ENCODE measurements at regions not wholly inside any gene's neighbourhood (a gene's known extent, or its start where the extent isn't known, plus 50 kb on each side); places are given as distances from the start of the nearest gene placed in this dataset.

DNA sequence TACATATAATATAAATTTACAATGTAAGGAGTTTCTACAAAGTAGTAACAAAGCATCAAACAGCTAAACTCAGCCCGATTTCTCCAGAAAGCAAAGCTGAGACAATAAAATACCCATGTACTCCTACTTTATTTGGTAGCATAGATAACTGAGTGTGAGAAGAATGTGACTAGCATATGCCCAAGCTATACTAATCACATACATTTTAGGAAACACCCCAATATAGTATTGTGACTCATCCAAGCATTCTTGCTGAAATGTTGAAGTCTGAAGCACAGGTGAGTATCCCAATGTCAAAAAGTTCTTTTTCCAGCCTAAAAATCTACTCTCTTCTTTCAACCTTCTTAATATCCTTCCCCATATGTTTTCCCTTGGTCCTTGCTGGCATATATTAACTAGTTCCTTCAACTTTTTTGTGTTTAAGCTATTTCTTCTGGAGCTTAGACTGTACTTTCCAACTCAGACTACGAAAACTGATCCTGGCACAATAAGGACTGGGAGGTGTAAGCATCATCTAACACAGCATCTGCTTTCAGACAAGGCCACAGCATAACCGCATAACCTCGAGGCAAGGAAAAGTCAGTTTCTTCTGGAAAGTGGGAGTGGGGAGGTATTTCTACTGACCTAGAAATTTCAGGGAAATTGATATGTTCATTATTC is 163.0 kb upstream of the RNPC3 start:
- Histone ChIP-seq H3K9me3 (ENCODE audit: control insufficient read depth, low read length) (no peaks in the 10 kb centered on the region), H3K27me3 (ENCODE audit: control insufficient read depth, insufficient read depth, low read length, poor library complexity, severe bottlenecking) (no peaks in the 10 kb centered on the region), H3K27ac (ENCODE audit: insufficient read depth, low read depth, low read length, poor library complexity, severe bottlenecking) (no peak overlapping the region), H3K4me1 (ENCODE audit: control insufficient read depth, insufficient read depth, low read length) (no peaks in the 10 kb centered on the region), H3K36me3 (ENCODE audit: control insufficient read depth, insufficient read depth, low read length) (no peaks in the 10 kb centered on the region), H3K4me3 (ENCODE audit: insufficient read depth, low read depth, low read length) (no peak overlapping the region)
- 93 to 96% methylated on average over 3 of the region's 4 CpGs for WGBS, 2 experiments

- Histone ChIP-seq H3K9me3 (ENCODE audit: control insufficient read depth, low read length) (no peaks in the 10 kb centered on the region), H3K27me3 (ENCODE audit: control insufficient read depth, insufficient read depth, low read length, poor library complexity, severe bottlenecking) (no peaks in the 10 kb centered on the region), H3K4me1 (ENCODE audit: control insufficient read depth, insufficient read depth, low read length) (no peaks in the 10 kb centered on the region), H3K27ac (ENCODE audit: insufficient read depth, low read depth, low read length, poor library complexity, severe bottlenecking) (no peak overlapping the region), H3K4me3 (ENCODE audit: insufficient read depth, low read depth, low read length) (no peak overlapping the region), H3K36me3 (ENCODE audit: control insufficient read depth, insufficient read depth, low read length) (no peaks in the 10 kb centered on the region)
- 88% methylated on average over 1 of the region's 1 CpG; no CpG with 5 or more reads in 1 of the 2 experiments for WGBS, 2 experiments
These were observed 172.1 kb upstream of the RNPC3 start for GRCh38 chr1:103353391-103353790.

DNA sequence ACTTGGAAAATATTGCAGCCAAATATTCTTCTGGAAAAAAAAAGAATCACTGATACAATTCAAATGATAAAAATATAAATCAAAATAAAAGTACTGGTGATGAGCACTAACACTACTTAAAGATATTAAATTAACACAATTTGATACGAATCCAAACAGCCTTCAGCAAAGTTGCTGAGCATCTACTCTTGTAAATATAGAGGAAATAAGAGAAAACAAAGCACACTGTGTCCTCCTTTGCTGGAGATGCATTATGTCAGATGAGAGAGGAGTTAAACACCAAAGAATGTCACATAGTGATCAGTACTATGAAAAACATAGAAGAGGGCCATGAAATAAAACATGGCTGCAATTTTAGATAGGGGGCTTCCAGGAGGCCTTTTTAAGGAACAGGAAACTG is 177.4 kb upstream of the RNPC3 start:
- no peaks in the 10 kb centered on the region for H3K27me3 ChIP-seq (ENCODE audit: control insufficient read depth, insufficient read depth, low read length, poor library complexity, severe bottlenecking)
- no peaks in the 10 kb centered on the region for H3K4me1 ChIP-seq (ENCODE audit: control insufficient read depth, insufficient read depth, low read length)
- no peak overlapping the region for H3K27ac ChIP-seq (ENCODE audit: insufficient read depth, low read depth, low read length, poor library complexity, severe bottlenecking)
- H3K4me3 ChIP-seq (ENCODE audit: insufficient read depth, low read depth, low read length), result no peak overlapping the region
- no peaks in the 10 kb centered on the region for H3K9me3 ChIP-seq (ENCODE audit: control insufficient read depth, low read length)
- no CpG with 5 or more reads among the region's 1 CpG for WGBS, 2 experiments
- no peaks in the 10 kb centered on the region for H3K36me3 ChIP-seq (ENCODE audit: control insufficient read depth, insufficient read depth, low read length)

DNA sequence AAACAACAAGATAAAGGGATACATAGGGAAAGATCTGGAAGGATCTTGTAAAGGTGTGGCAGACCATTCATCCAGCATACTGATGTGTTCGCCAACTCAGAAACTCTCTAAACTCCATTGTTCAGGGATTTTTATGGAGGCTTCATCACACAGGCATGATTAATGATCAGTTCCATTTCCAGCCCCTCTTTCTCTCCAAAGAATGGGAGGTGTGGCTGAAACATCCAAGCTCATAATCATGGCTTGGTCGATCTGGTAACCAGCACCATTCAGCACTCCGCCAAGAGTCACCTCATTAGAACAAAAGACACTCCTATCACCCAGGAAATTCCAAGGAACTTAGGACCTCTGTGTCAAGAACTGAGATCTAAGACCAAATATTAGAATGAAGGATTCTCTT is 180.6 kb upstream of the RNPC3 start:
- no peaks in the 10 kb centered on the region for H3K9me3 ChIP-seq (ENCODE audit: control insufficient read depth, low read length)
- WGBS, 2 experiments, result 80 to 95% methylated on average over 3 of the region's 3 CpGs
- no peaks in the 10 kb centered on the region for H3K4me1 ChIP-seq (ENCODE audit: control insufficient read depth, insufficient read depth, low read length)
- H3K27ac ChIP-seq (ENCODE audit: insufficient read depth, low read depth, low read length, poor library complexity, severe bottlenecking), result no peak overlapping the region
- H3K27me3 ChIP-seq (ENCODE audit: control insufficient read depth, insufficient read depth, low read length, poor library complexity, severe bottlenecking), result no peaks in the 10 kb centered on the region
- no peak overlapping the region for H3K4me3 ChIP-seq (ENCODE audit: insufficient read depth, low read depth, low read length)
- H3K36me3 ChIP-seq (ENCODE audit: control insufficient read depth, insufficient read depth, low read length), result no peaks in the 10 kb centered on the region

- WGBS, 2 experiments, result 90 to 100% methylated on average over 1 to 2 of the region's 2 CpGs
- H3K4me1 ChIP-seq (ENCODE audit: control insufficient read depth, insufficient read depth, low read length), result no peaks in the 10 kb centered on the region
- H3K36me3 ChIP-seq (ENCODE audit: control insufficient read depth, insufficient read depth, low read length), result no peaks in the 10 kb centered on the region
- H3K27ac ChIP-seq (ENCODE audit: insufficient read depth, low read depth, low read length, poor library complexity, severe bottlenecking), result no peak overlapping the region
- no peak overlapping the region for H3K4me3 ChIP-seq (ENCODE audit: insufficient read depth, low read depth, low read length)
- H3K27me3 ChIP-seq (ENCODE audit: control insufficient read depth, insufficient read depth, low read length, poor library complexity, severe bottlenecking), result no peaks in the 10 kb centered on the region
- no peaks in the 10 kb centered on the region for H3K9me3 ChIP-seq (ENCODE audit: control insufficient read depth, low read length)
These were observed 184.1 kb upstream of the RNPC3 start for GRCh38 chr1:103341377-103341880.

- 78 to 87% methylated on average over 4 of the region's 4 CpGs for WGBS, 2 experiments
- no peaks in the 10 kb centered on the region for H3K4me1 ChIP-seq (ENCODE audit: control insufficient read depth, insufficient read depth, low read length)
- no peaks in the 10 kb centered on the region for H3K9me3 ChIP-seq (ENCODE audit: control insufficient read depth, low read length)
- no peaks in the 10 kb centered on the region for H3K27me3 ChIP-seq (ENCODE audit: control insufficient read depth, insufficient read depth, low read length, poor library complexity, severe bottlenecking)
- H3K4me3 ChIP-seq (ENCODE audit: insufficient read depth, low read depth, low read length), result no peak overlapping the region
- H3K36me3 ChIP-seq (ENCODE audit: control insufficient read depth, insufficient read depth, low read length), result no peaks in the 10 kb centered on the region
- H3K27ac ChIP-seq (ENCODE audit: insufficient read depth, low read depth, low read length, poor library complexity, severe bottlenecking), result no peak overlapping the region
These were observed 187.7 kb upstream of the RNPC3 start for GRCh38 chr1:103337779-103338178.

- no peak overlapping the region for H3K27ac ChIP-seq (ENCODE audit: insufficient read depth, low read depth, low read length, poor library complexity, severe bottlenecking)
- WGBS, 2 experiments, result 92% methylated on average over 1 of the region's 1 CpG; no CpG with 5 or more reads in 1 of the 2 experiments
- H3K36me3 ChIP-seq (ENCODE audit: control insufficient read depth, insufficient read depth, low read length), result no peaks in the 10 kb centered on the region
- no peaks in the 10 kb centered on the region for H3K9me3 ChIP-seq (ENCODE audit: control insufficient read depth, low read length)
- H3K4me1 ChIP-seq (ENCODE audit: control insufficient read depth, insufficient read depth, low read length), result no peaks in the 10 kb centered on the region
- H3K4me3 ChIP-seq (ENCODE audit: insufficient read depth, low read depth, low read length), result no peak overlapping the region
- H3K27me3 ChIP-seq (ENCODE audit: control insufficient read depth, insufficient read depth, low read length, poor library complexity, severe bottlenecking), result no peaks in the 10 kb centered on the region
These were observed 189.1 kb upstream of the RNPC3 start for GRCh38 chr1:103336408-103336807.

DNA sequence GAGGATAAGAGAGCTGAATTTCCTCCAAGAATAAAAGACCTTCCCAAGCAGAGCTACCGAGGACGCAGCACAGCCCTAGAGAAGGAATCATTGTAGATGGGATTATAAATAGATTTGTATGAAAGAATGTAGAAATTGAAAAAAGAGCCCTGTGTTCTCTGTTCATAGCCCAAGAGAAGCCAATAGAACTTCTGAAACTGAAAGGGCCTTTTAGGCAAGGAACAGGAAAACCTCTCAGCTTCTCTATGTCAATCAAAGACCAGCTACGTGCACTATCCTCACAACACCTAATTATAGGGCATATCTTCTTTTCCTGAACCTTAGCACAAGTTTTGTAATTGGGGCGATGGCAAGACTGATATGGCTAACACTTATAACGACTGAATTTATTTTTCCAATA is 192.4 kb upstream of the RNPC3 start:
- Histone ChIP-seq H3K27me3 (ENCODE audit: control insufficient read depth, insufficient read depth, low read length, poor library complexity, severe bottlenecking) (no peaks in the 10 kb centered on the region), H3K27ac (ENCODE audit: insufficient read depth, low read depth, low read length, poor library complexity, severe bottlenecking) (no peak overlapping the region), H3K9me3 (ENCODE audit: control insufficient read depth, low read length) (no peaks in the 10 kb centered on the region), H3K4me3 (ENCODE audit: insufficient read depth, low read depth, low read length) (no peak overlapping the region), H3K4me1 (ENCODE audit: control insufficient read depth, insufficient read depth, low read length) (no peaks in the 10 kb centered on the region), H3K36me3 (ENCODE audit: control insufficient read depth, insufficient read depth, low read length) (no peaks in the 10 kb centered on the region)
- 89 to 90% methylated on average over 5 of the region's 5 CpGs for WGBS, 2 experiments

DNA sequence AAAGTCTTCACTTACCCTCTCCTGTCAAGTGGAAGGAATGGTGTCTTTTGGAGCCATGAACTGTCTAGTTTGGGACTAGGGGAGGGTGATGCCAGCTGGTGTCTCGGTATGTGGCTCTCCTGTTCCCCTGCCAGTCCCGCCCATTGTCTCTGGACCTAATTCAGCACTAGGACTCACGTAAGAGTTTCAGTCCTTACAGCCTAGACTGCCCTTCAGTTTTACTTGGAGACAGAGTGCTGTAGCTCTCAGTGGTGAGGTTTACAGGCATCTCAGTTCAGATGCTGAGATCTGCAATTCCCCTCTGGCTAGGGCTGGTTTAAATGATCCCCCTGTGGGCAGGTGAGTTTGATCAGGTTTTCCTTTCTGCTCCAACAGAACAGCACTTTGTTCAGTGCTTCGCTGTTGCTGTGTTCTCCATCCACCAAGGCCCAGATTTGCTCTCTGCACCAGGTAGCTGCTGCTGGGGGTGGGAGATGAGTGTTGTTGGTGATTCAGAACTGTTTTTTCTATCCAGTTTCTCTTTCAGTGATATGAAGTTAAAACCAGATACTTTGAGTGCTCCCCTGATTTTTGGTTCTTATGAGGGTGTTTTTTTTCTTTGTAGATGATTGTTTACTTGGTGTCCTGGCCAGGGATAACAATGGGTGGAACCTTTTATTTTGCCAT is 198.3 kb upstream of the RNPC3 start:
- Histone ChIP-seq H3K4me1 (ENCODE audit: control insufficient read depth, insufficient read depth, low read length) (no peaks in the 10 kb centered on the region), H3K9me3 (ENCODE audit: control insufficient read depth, low read length) (no peaks in the 10 kb centered on the region), H3K36me3 (ENCODE audit: control insufficient read depth, insufficient read depth, low read length) (no peaks in the 10 kb centered on the region), H3K27ac (ENCODE audit: insufficient read depth, low read depth, low read length, poor library complexity, severe bottlenecking) (no peak overlapping the region), H3K27me3 (ENCODE audit: control insufficient read depth, insufficient read depth, low read length, poor library complexity, severe bottlenecking) (no peaks in the 10 kb centered on the region), H3K4me3 (ENCODE audit: insufficient read depth, low read depth, low read length) (no peak overlapping the region)
- 93 to 94% methylated on average over 4 of the region's 4 CpGs for WGBS, 2 experiments

DNA sequence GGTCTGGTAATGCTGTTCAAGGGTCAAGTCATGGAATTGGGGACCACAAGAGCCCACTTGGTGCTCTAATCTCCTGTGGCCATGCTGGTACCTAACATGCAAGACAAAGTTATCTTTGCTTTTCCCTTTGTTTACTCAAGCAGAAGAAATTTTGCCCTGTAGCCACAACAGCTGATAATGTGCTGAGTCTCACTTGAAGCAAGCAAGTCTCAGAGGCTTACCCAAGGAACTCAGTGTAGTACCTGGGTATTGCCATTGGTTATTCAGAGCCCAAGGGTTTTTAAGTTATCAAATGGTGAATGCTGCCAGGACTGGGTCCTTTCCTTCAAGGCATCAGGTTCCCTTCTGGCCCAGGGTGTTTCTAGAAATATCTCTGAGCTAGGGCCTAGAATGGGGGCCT is 198.9 kb upstream of the RNPC3 start:
- Histone ChIP-seq H3K27ac (ENCODE audit: insufficient read depth, low read depth, low read length, poor library complexity, severe bottlenecking) (no peak overlapping the region), H3K4me3 (ENCODE audit: insufficient read depth, low read depth, low read length) (no peak overlapping the region), H3K9me3 (ENCODE audit: control insufficient read depth, low read length) (no peaks in the 10 kb centered on the region), H3K27me3 (ENCODE audit: control insufficient read depth, insufficient read depth, low read length, poor library complexity, severe bottlenecking) (no peaks in the 10 kb centered on the region), H3K4me1 (ENCODE audit: control insufficient read depth, insufficient read depth, low read length) (no peaks in the 10 kb centered on the region), H3K36me3 (ENCODE audit: control insufficient read depth, insufficient read depth, low read length) (no peaks in the 10 kb centered on the region)

Measured in ectodermal cell (in vitro differentiated cells).